Loucy (cell line): ENCODE measurements at regions not wholly inside any gene's neighbourhood (a gene's known extent, or its start where the extent isn't known, plus 50 kb on each side); places are given as distances from the start of the nearest gene placed in this dataset.

Experiments used
- H2AFZ ChIP-seq: fragments of 200-600 bp; sonication (generic); 2 replicates; pipeline ENCODE4 v1.6.0; 2016; ENCODE audit warnings: antibody characterized with exemption, mild to moderate bottlenecking, low read length, moderate library complexity
- H3F3A ChIP-seq: fragments of 200-600 bp; 2 replicates; pipeline ENCODE4 v1.6.0; 2016; ENCODE audit warnings: antibody characterized with exemption, low read depth, mild to moderate bottlenecking
- H3K27me3 ChIP-seq: fragments of 200-600 bp; sonication (generic); 2 replicates; pipeline ENCODE4 v1.6.1; 2014; ENCODE audit warnings: low read length, mild to moderate bottlenecking; ENCODE audit not compliant: insufficient read depth, poor library complexity, severe bottlenecking
- H3K36me3 ChIP-seq: fragments of 200-600 bp; sonication (generic); 2 replicates; pipeline ENCODE4 v1.6.1; 2016; ENCODE audit warnings: low read length; ENCODE audit not compliant: insufficient read depth
- H3K4me1 ChIP-seq: fragments of 200-600 bp; sonication (generic); 2 replicates; pipeline ENCODE4 v1.5.1; 2014; ENCODE audit warnings: low read length, mild to moderate bottlenecking; ENCODE audit not compliant: insufficient read depth, poor library complexity, severe bottlenecking
- H3K4me2 ChIP-seq: fragments of 200-600 bp; sonication (generic); 2 replicates; pipeline ENCODE4 v1.6.0; 2014; ENCODE audit warnings: antibody characterized with exemption, low read length, low read depth, mild to moderate bottlenecking; ENCODE audit not compliant: poor library complexity, severe bottlenecking
- H3K4me3 ChIP-seq: fragments of 200-600 bp; sonication (generic); 2 replicates; pipeline ENCODE4 v1.5.1; 2014; ENCODE audit warnings: low read length, mild to moderate bottlenecking, mixed read lengths; ENCODE audit not compliant: poor library complexity, severe bottlenecking
- H3K79me2 ChIP-seq: fragments of 200-600 bp; sonication (generic); 2 replicates; pipeline ENCODE4 v1.6.1; 2014; ENCODE audit warnings: low read length; ENCODE audit not compliant: insufficient read depth
- H3K9ac ChIP-seq: fragments of 200-600 bp; sonication (generic); 2 replicates; pipeline ENCODE4 v1.6.0; 2014; ENCODE audit warnings: mild to moderate bottlenecking, low read depth, low read length, moderate library complexity; ENCODE audit not compliant: poor library complexity, severe bottlenecking
- H3K9me2 ChIP-seq: fragments of 200-600 bp; sonication (generic); replicated peaks from 2 replicates; pipeline ENCODE4 v1.6.1; 2016; ENCODE audit warnings: low read depth, low read length, mixed read lengths
- H3K9me3 ChIP-seq: fragments of 200-600 bp; sonication (generic); 2 replicates; pipeline ENCODE4 v1.6.1; 2014; ENCODE audit warnings: mild to moderate bottlenecking, antibody characterized with exemption, low read length, low read depth; ENCODE audit not compliant: insufficient read depth
- H4K20me1 ChIP-seq: fragments of 200-600 bp; sonication (generic); 2 replicates; pipeline ENCODE4 v1.6.0; 2014; ENCODE audit warnings: antibody characterized with exemption, low read length, mild to moderate bottlenecking; ENCODE audit not compliant: insufficient read depth, poor library complexity, severe bottlenecking
- CTCF ChIP-seq: fragments of 200-600 bp; sonication (generic); conservative IDR thresholded peaks from 2 replicates; pipeline ENCODE4 v1.5.1; 2014; ENCODE audit warnings: mild to moderate bottlenecking, antibody characterized with exemption, low read length
- EZH2phosphoT487 ChIP-seq: fragments of 200-600 bp; IDR thresholded peaks from 2 replicates; pipeline ENCODE4 v1.6.1; 2018; ENCODE audit warnings: antibody characterized with exemption, mild to moderate bottlenecking, moderate library complexity, borderline replicate concordance

GRCh38 chr5:29309359-29309758 is 1884.1 kb upstream of the CDH6 start:
- no peaks in the 10 kb centered on the region for H3K79me2 ChIP-seq
- no peaks in the 10 kb centered on the region for H3K9me3 ChIP-seq
- H4K20me1 ChIP-seq: no peaks in the 10 kb centered on the region
- no peaks in the 10 kb centered on the region for H3K9me2 ChIP-seq
- H3K4me2 ChIP-seq: no peak overlapping the region
- no peak overlapping the region for H2AFZ ChIP-seq
- H3K27me3 ChIP-seq: no peaks in the 10 kb centered on the region
- no peaks in the 10 kb centered on the region for H3K36me3 ChIP-seq
- TF ChIP-seq EZH2phosphoT487 (no peak), CTCF (no peak)
- H3K4me1 ChIP-seq: no peaks in the 10 kb centered on the region
- H3F3A ChIP-seq: no peaks in the 10 kb centered on the region
- no peak overlapping the region for H3K4me3 ChIP-seq
- no peak overlapping the region for H3K9ac ChIP-seq

- H3K4me2 ChIP-seq: no peak overlapping the region
- H4K20me1 ChIP-seq: no peaks in the 10 kb centered on the region
- no peaks in the 10 kb centered on the region for H3K4me1 ChIP-seq
- H3K9ac ChIP-seq: no peak overlapping the region
- H2AFZ ChIP-seq: no peak overlapping the region
- H3K4me3 ChIP-seq: no peak overlapping the region
- H3K9me3 ChIP-seq: no peaks in the 10 kb centered on the region
- TF ChIP-seq EZH2phosphoT487 (no peak), CTCF (no peak)
- H3K9me2 ChIP-seq: no peaks in the 10 kb centered on the region
- no peaks in the 10 kb centered on the region for H3K27me3 ChIP-seq
- no peaks in the 10 kb centered on the region for H3K36me3 ChIP-seq
- no peaks in the 10 kb centered on the region for H3F3A ChIP-seq
- H3K79me2 ChIP-seq: no peaks in the 10 kb centered on the region
These were observed 1886.0 kb upstream of the CDH6 start for GRCh38 chr5:29307478-29307877.

GRCh38 chr5:29304545-29304944 is 1888.9 kb upstream of the CDH6 start:
- no peak overlapping the region for H3K4me3 ChIP-seq
- no peak overlapping the region for H2AFZ ChIP-seq
- no peak for TF ChIP-seq EZH2phosphoT487
- TF ChIP-seq CTCF: no peak
- no peaks in the 10 kb centered on the region for H3K4me1 ChIP-seq
- no peaks in the 10 kb centered on the region for H3K27me3 ChIP-seq
- no peaks in the 10 kb centered on the region for H3K9me3 ChIP-seq
- H3K9me2 ChIP-seq: no peaks in the 10 kb centered on the region
- H3K9ac ChIP-seq: no peak overlapping the region
- H3F3A ChIP-seq: no peaks in the 10 kb centered on the region
- H4K20me1 ChIP-seq: no peaks in the 10 kb centered on the region
- H3K36me3 ChIP-seq: no peaks in the 10 kb centered on the region
- H3K79me2 ChIP-seq: no peaks in the 10 kb centered on the region
- no peak overlapping the region for H3K4me2 ChIP-seq
